ENCODE measurements at regions not wholly inside any gene's neighbourhood (a gene's known extent, or its start where the extent isn't known, plus 50 kb on each side); places are given as distances from the start of the nearest gene placed in this dataset.
"Not testable (repeated sequence)": the region's sequence is repeated elsewhere in the genome, so short reads cannot be mapped to it uniquely, and the experiment has no call there.

GRCh38 chr16:64276646-64277045 lies 845.2 kb downstream of the CDH11 start:
- Histone ChIP-seq H3K4me1 (ENCODE audit: control insufficient read depth, insufficient read depth, low read length) (no peaks in the 10 kb centered on the region), H3K27ac (ENCODE audit: low read length) (no peak overlapping the region), H3K36me3 (ENCODE audit: control insufficient read depth, insufficient read depth, low read length) (no peaks in the 10 kb centered on the region), H3K9me3 (ENCODE audit: control insufficient read depth, insufficient read depth, low read length) (no peaks in the 10 kb centered on the region), H3K27me3 (ENCODE audit: control insufficient read depth, insufficient read depth, low read length) (no peaks in the 10 kb centered on the region), H3K4me3 (ENCODE audit: low read length) (no peak overlapping the region)
- no peaks in the 10 kb centered on the region for H3K4me1 Mint-ChIP-seq
- no peak overlapping the region for H3K27ac Mint-ChIP-seq
- H3K9me3 Mint-ChIP-seq: peaks cover 15 to 17% of the 10 kb centered on the region in 2 donors
- no peak for TF ChIP-seq CTCF (IDR thresholded peaks at IDR 0.05)
- no peak for ATAC-seq
- WGBS (ENCODE audit: insufficient coverage): no CpG with 5 or more reads among the region's 1 CpG
- peaks cover 5% of the 10 kb centered on the region for H3K36me3 Mint-ChIP-seq
- no peak for DNase-seq
- H3K4me3 Mint-ChIP-seq: no peak overlapping the region
- intact Hi-C loops (cut with micrococcal nuclease): no loop called here
- no peaks in the 10 kb centered on the region for H3K27me3 Mint-ChIP-seq (ENCODE audit: low read depth in 2 of 2)

- H3K27ac ChIP-seq (ENCODE audit: low read length): no peak overlapping the region
- H3K9me3 Mint-ChIP-seq: peaks cover 18% of the 10 kb centered on the region in 2 donors
- H3K27me3 ChIP-seq (ENCODE audit: control insufficient read depth, insufficient read depth, low read length): no peaks in the 10 kb centered on the region
- no peaks in the 10 kb centered on the region for H3K36me3 ChIP-seq (ENCODE audit: control insufficient read depth, insufficient read depth, low read length)
- H3K4me3 ChIP-seq (ENCODE audit: low read length): no peak overlapping the region
- H3K27ac Mint-ChIP-seq: no peak overlapping the region
- H3K27me3 Mint-ChIP-seq (ENCODE audit: low read depth in 2 of 2): no peaks in the 10 kb centered on the region
- ATAC-seq: no peak
- no peak for TF ChIP-seq CTCF (IDR thresholded peaks at IDR 0.05)
- no peak for DNase-seq
- peaks cover 13% of the 10 kb centered on the region for H3K36me3 Mint-ChIP-seq
- intact Hi-C loops (cut with micrococcal nuclease): no loop called here
- H3K4me1 Mint-ChIP-seq: no peaks in the 10 kb centered on the region
- H3K9me3 ChIP-seq (ENCODE audit: control insufficient read depth, insufficient read depth, low read length): no peaks in the 10 kb centered on the region
- no peaks in the 10 kb centered on the region for H3K4me1 ChIP-seq (ENCODE audit: control insufficient read depth, insufficient read depth, low read length)
- no peak overlapping the region for H3K4me3 Mint-ChIP-seq
Measured at GRCh38 chr16:64272028-64272427, 849.8 kb downstream of the CDH11 start.

- Mint-ChIP-seq H3K9me3 (peaks cover 18% of the 10 kb centered on the region in 2 donors), H3K4me3 (no peak overlapping the region), H3K27me3 (ENCODE audit: low read depth in 2 of 2) (no peaks in the 10 kb centered on the region), H3K4me1 (no peaks in the 10 kb centered on the region), H3K27ac (no peak overlapping the region), H3K36me3 (peaks cover 13% of the 10 kb centered on the region)
- H3K4me1 ChIP-seq (ENCODE audit: control insufficient read depth, insufficient read depth, low read length): no peaks in the 10 kb centered on the region
- no peaks in the 10 kb centered on the region for H3K27me3 ChIP-seq (ENCODE audit: control insufficient read depth, insufficient read depth, low read length)
- ATAC-seq (no peak), DNase-seq (no peak)
- intact Hi-C loops (cut with micrococcal nuclease): no loop called here
- H3K9me3 ChIP-seq (ENCODE audit: control insufficient read depth, insufficient read depth, low read length): no peaks in the 10 kb centered on the region
- H3K4me3 ChIP-seq (ENCODE audit: low read length): no peak overlapping the region
- TF ChIP-seq CTCF (IDR thresholded peaks at IDR 0.05): no peak
- H3K27ac ChIP-seq (ENCODE audit: low read length): no peak overlapping the region
- WGBS (ENCODE audit: insufficient coverage): 83% methylated on average over 1 of the region's 1 CpG
- no peaks in the 10 kb centered on the region for H3K36me3 ChIP-seq (ENCODE audit: control insufficient read depth, insufficient read depth, low read length)
Measured at GRCh38 chr16:64269756-64270155, 852.1 kb downstream of the CDH11 start.

GRCh38 chr16:64265756-64266155 lies 856.1 kb downstream of the CDH11 start:
- no peak overlapping the region for H3K27ac Mint-ChIP-seq
- H3K27ac ChIP-seq (ENCODE audit: low read length): no peak overlapping the region
- H3K9me3 Mint-ChIP-seq: peaks cover 17 to 19% of the 10 kb centered on the region in 2 donors
- H3K4me3 Mint-ChIP-seq: no peak overlapping the region
- no peaks in the 10 kb centered on the region for H3K27me3 ChIP-seq (ENCODE audit: control insufficient read depth, insufficient read depth, low read length)
- no peaks in the 10 kb centered on the region for H3K27me3 Mint-ChIP-seq (ENCODE audit: low read depth in 2 of 2)
- H3K4me1 ChIP-seq (ENCODE audit: control insufficient read depth, insufficient read depth, low read length): no peaks in the 10 kb centered on the region
- no peaks in the 10 kb centered on the region for H3K4me1 Mint-ChIP-seq
- TF ChIP-seq CTCF (IDR thresholded peaks at IDR 0.05): no peak
- peaks cover 9% of the 10 kb centered on the region for H3K36me3 Mint-ChIP-seq
- ATAC-seq (no peak), DNase-seq (no peak)
- intact Hi-C loops (cut with micrococcal nuclease): no loop called here
- H3K4me3 ChIP-seq (ENCODE audit: low read length): no peak overlapping the region
- no peaks in the 10 kb centered on the region for H3K36me3 ChIP-seq (ENCODE audit: control insufficient read depth, insufficient read depth, low read length)
- no peaks in the 10 kb centered on the region for H3K9me3 ChIP-seq (ENCODE audit: control insufficient read depth, insufficient read depth, low read length)

GRCh38 chr16:64260631-64261401 lies 861.0 kb downstream of the CDH11 start:
- ATAC-seq; H3K27me3 Mint-ChIP-seq (ENCODE audit: low read depth in 2 of 2); H3K27ac ChIP-seq (ENCODE audit: low read length); H3K27me3 ChIP-seq (ENCODE audit: control insufficient read depth, insufficient read depth, low read length); H3K4me3 Mint-ChIP-seq; H3K4me1 ChIP-seq (ENCODE audit: control insufficient read depth, insufficient read depth, low read length); H3K36me3 ChIP-seq (ENCODE audit: control insufficient read depth, insufficient read depth, low read length); H3K4me3 ChIP-seq (ENCODE audit: low read length); H3K27ac Mint-ChIP-seq; H3K36me3 Mint-ChIP-seq; H3K9me3 ChIP-seq (ENCODE audit: control insufficient read depth, insufficient read depth, low read length); intact Hi-C loops (cut with micrococcal nuclease); H3K4me1 Mint-ChIP-seq; DNase-seq: not testable (repeated sequence)
- 91% methylated on average over 23 of the region's 23 CpGs for WGBS (ENCODE audit: insufficient coverage)
- peaks cover 8 to 15% of the 10 kb centered on the region in 2 donors for H3K9me3 Mint-ChIP-seq

All from natural killer cell (primary cell).